Liver (tissue), 8 donors: ENCODE measurements at regions not wholly inside any gene's neighbourhood (a gene's known extent, or its start where the extent isn't known, plus 50 kb on each side); places are given as distances from the start of the nearest gene placed in this dataset.

Experiments
- DNase-seq: peaks from one replicate; pipeline ENCODE4 v3.0.0-alpha.2; 2017; ENCODE audit warnings: low spot score
- H3K27ac ChIP-seq, 2 donors: one replicate each; pipeline ENCODE4 v1.7.0; 2013; ENCODE audit warnings: inconsistent platforms in 2 of 2, low read length in 2 of 2, control low read depth in 1 of 2, low read depth in 1 of 2, mild to moderate bottlenecking in 1 of 2
- H3K27me3 ChIP-seq, 4 donors: one replicate each; pipeline versions ENCODE4 v1.6.1 to v1.7.0; 2013; ENCODE audit warnings: low read length in 3 of 4, inconsistent platforms in 1 of 4, mild to moderate bottlenecking in 1 of 4, moderate library complexity in 1 of 4; ENCODE audit not compliant: control insufficient read depth in 4 of 4, insufficient read depth in 4 of 4
- H3K36me3 ChIP-seq, 4 donors: one replicate each; pipeline versions ENCODE4 v1.6.1 to v1.7.0; 2013; ENCODE audit warnings: low read length in 3 of 4, mild to moderate bottlenecking in 3 of 4, low read depth in 1 of 4, moderate library complexity in 1 of 4; ENCODE audit not compliant: control insufficient read depth in 4 of 4, insufficient read depth in 3 of 4
- H3K4me1 ChIP-seq, 4 donors: one replicate each; pipeline versions ENCODE4 v1.6.1 to v1.7.0; 2013; ENCODE audit warnings: low read length in 3 of 4, mild to moderate bottlenecking in 3 of 4, moderate library complexity in 1 of 4; ENCODE audit not compliant: control insufficient read depth in 4 of 4, insufficient read depth in 4 of 4
- H3K4me3 ChIP-seq, 3 donors: one replicate each; pipeline versions ENCODE4 v1.6.1 to v1.7.0; 2013; ENCODE audit warnings: low read length in 3 of 3, control low read depth in 1 of 3, low read depth in 1 of 3, mild to moderate bottlenecking in 1 of 3
- H3K9ac ChIP-seq, 2 donors: one replicate each; pipeline ENCODE4 v1.7.0; 2013; ENCODE audit warnings: low read length in 2 of 2, mild to moderate bottlenecking in 2 of 2, moderate library complexity in 2 of 2, control low read depth in 1 of 2, low read depth in 1 of 2
- H3K9me3 ChIP-seq, 4 donors: one replicate each; pipeline versions ENCODE4 v1.6.1 to v1.7.0; 2013; ENCODE audit warnings: low read length in 3 of 4; ENCODE audit not compliant: control insufficient read depth in 4 of 4
- EGR1 ChIP-seq, 2 donors: IDR thresholded peaks; 2 replicates each; pipeline ENCODE4 v1.6.1; 2016 to 2018; ENCODE audit warnings: antibody characterized with exemption in 2 of 2, low read depth in 2 of 2
- FOXA1 ChIP-seq: IDR thresholded peaks from 2 replicates; pipeline ENCODE4 v1.6.1; 2016; ENCODE audit warnings: antibody characterized with exemption
- FOXA2 ChIP-seq: IDR thresholded peaks from 2 replicates; pipeline ENCODE4 v1.6.1; 2016; ENCODE audit warnings: antibody characterized with exemption
- GABPA ChIP-seq, 2 donors: IDR thresholded peaks in 1 of 2; conservative IDR thresholded peaks in 1 of 2; 2 replicates each; pipeline ENCODE4 v1.6.1; 2016; ENCODE audit warnings: antibody characterized with exemption in 2 of 2, mild to moderate bottlenecking in 1 of 2, moderate library complexity in 1 of 2
- HNF4A ChIP-seq, 2 donors: conservative IDR thresholded peaks; 2 replicates each; pipeline ENCODE4 v1.6.1; 2016; ENCODE audit warnings: antibody characterized with exemption in 2 of 2, mild to moderate bottlenecking in 2 of 2
- HNF4G ChIP-seq: IDR thresholded peaks from 2 replicates; pipeline ENCODE4 v1.6.1; 2016; ENCODE audit warnings: antibody characterized with exemption
- JUND ChIP-seq, 2 donors: IDR thresholded peaks; 2 replicates each; pipeline ENCODE4 v1.6.1; 2016; ENCODE audit warnings: antibody characterized with exemption in 2 of 2
- NR2F2 ChIP-seq: IDR thresholded peaks from 2 replicates; pipeline ENCODE4 v1.6.1; 2016; ENCODE audit warnings: antibody characterized with exemption
- RAD21 ChIP-seq, 2 donors: IDR thresholded peaks; 2 replicates each; pipeline ENCODE4 v1.6.1; 2016; ENCODE audit warnings: antibody characterized with exemption in 2 of 2, mild to moderate bottlenecking in 2 of 2
- RXRA ChIP-seq, 2 donors: IDR thresholded peaks; 2 replicates each; pipeline ENCODE4 v1.6.1; 2017 to 2018; ENCODE audit warnings: antibody characterized with exemption in 2 of 2, mild to moderate bottlenecking in 1 of 2
- SP1 ChIP-seq: IDR thresholded peaks from 2 replicates; pipeline ENCODE4 v1.6.1; 2018; ENCODE audit warnings: antibody characterized with exemption, mild to moderate bottlenecking
- TAF1 ChIP-seq: conservative IDR thresholded peaks from 2 replicates; pipeline ENCODE4 v1.6.1; 2016; ENCODE audit warnings: antibody characterized with exemption, mild to moderate bottlenecking
- YY1 ChIP-seq: IDR thresholded peaks from 2 replicates; pipeline ENCODE4 v1.6.1; 2016; ENCODE audit warnings: antibody characterized with exemption, mild to moderate bottlenecking
- WGBS: extraction: QIAGEN DNeasy Blood & Tissue Kit; methylation state at CpG from one replicate; pipeline ENCODE4 v1.1.7; 2013; 5-methylcytosine and 5-hydroxymethylcytosine counted together
- TF ChIP-seq, protein P1 (sequence below): IDR thresholded peaks from 2 replicates; pipeline ENCODE4 v1.6.1; 2016; ENCODE audit warnings: antibody characterized with exemption
- TF ChIP-seq, protein P2 (sequence below): fragments of 150-350 bp; IDR thresholded peaks from 2 replicates; pipeline ENCODE4 v1.5.1; 2017; ENCODE audit warnings: improper control_type of control experiment, low read depth, low read length; ENCODE audit not compliant: missing input control
- TF ChIP-seq, protein P3 (sequence below): IDR thresholded peaks from 2 replicates; pipeline ENCODE4 v1.6.1; 2016; ENCODE audit warnings: antibody characterized with exemption
- TF ChIP-seq, protein P4 (sequence below): IDR thresholded peaks from 2 replicates; pipeline ENCODE4 v1.6.1; 2016; ENCODE audit warnings: antibody characterized with exemption
- TF ChIP-seq, protein P5 (sequence below): IDR thresholded peaks from 2 replicates; pipeline ENCODE4 v1.6.1; 2016; ENCODE audit warnings: antibody characterized with exemption, mild to moderate bottlenecking
- donor health status: healthy.
- donor health status: healthy.
- donor health status: healthy.
- donor health status: healthy.
- donor health status: healthy.

DNA sequence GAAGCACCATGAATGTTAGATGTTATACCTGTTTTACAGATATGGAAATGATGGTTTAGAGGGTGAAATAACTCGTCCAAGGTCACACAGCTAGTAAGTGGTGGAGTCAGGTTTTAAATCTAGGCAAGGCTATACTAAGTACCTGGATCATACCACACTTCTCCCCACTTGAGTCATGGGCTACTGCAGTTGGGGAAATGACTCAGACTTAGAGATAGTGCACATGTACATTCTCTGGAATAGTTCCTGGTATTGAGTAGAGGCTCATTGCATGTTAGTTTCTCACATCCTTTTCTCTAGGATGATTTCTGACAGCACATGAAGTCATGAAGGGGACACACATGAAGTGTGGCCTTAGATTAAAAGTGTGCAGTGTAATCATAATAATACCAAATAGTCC, 76.2 kb upstream of the TNFSF11 start (continued):
- TF ChIP-seq EGR1 (IDR thresholded peaks at IDR 0.05; ENCODE audit: low read depth in 2 of 2) (no peak), TAF1 (no peak), RXRA (IDR thresholded peaks at IDR 0.05) (no peak)
- TF ChIP-seq, protein P1, sequence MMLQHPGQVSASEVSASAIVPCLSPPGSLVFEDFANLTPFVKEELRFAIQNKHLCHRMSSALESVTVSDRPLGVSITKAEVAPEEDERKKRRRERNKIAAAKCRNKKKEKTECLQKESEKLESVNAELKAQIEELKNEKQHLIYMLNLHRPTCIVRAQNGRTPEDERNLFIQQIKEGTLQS, result no peak

DNA sequence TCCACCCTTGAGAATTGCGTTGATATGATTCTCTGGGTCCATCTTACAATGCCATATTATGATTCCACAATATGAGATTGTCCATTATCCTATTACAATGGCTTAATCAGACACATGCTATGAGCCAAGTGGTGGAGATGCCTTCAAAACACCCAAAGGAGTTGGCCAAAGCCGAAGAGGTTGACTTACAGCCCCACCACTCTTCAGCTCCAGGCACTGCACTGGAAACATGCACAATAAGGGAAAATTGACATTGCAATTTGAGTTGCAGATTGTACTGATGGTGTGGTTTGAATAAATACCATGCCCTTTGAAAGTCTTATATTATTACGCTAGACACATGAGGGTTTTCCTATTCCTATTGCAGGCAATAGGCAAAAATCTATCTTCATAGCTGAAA, 75.4 kb upstream of the TNFSF11 start:
- WGBS, result 92% methylated on average over 3 of the region's 3 CpGs
- H3K27me3 ChIP-seq, result no peaks in the 10 kb centered on the region

More for the DNA sequence above, 75.4 kb upstream of the TNFSF11 start:
- H3K9ac ChIP-seq, result no peak overlapping the region
- H3K9me3 ChIP-seq, result no peaks in the 10 kb centered on the region
- TF ChIP-seq RAD21 (IDR thresholded peaks at IDR 0.05) (no peak), YY1 (no peak), EGR1 (IDR thresholded peaks at IDR 0.05; ENCODE audit: low read depth in 2 of 2) (no peak), NR2F2 (no peak), FOXA1 (no peak), JUND (IDR thresholded peaks at IDR 0.05) (no peak), FOXA2 (no peak), SP1 (no peak), TAF1 (no peak), GABPA (IDR thresholded peaks at IDR 0.05 in 1 of 2, conservative IDR thresholded peaks at IDR 0.05 in 1 of 2) (no peak), HNF4A (conservative IDR thresholded peaks at IDR 0.05) (no peak), HNF4G (no peak), RXRA (IDR thresholded peaks at IDR 0.05) (no peak)
- TF ChIP-seq, protein P1, result no peak
- TF ChIP-seq, protein P2, sequence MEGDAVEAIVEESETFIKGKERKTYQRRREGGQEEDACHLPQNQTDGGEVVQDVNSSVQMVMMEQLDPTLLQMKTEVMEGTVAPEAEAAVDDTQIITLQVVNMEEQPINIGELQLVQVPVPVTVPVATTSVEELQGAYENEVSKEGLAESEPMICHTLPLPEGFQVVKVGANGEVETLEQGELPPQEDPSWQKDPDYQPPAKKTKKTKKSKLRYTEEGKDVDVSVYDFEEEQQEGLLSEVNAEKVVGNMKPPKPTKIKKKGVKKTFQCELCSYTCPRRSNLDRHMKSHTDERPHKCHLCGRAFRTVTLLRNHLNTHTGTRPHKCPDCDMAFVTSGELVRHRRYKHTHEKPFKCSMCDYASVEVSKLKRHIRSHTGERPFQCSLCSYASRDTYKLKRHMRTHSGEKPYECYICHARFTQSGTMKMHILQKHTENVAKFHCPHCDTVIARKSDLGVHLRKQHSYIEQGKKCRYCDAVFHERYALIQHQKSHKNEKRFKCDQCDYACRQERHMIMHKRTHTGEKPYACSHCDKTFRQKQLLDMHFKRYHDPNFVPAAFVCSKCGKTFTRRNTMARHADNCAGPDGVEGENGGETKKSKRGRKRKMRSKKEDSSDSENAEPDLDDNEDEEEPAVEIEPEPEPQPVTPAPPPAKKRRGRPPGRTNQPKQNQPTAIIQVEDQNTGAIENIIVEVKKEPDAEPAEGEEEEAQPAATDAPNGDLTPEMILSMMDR, result no peak
- TF ChIP-seq, protein P3, sequence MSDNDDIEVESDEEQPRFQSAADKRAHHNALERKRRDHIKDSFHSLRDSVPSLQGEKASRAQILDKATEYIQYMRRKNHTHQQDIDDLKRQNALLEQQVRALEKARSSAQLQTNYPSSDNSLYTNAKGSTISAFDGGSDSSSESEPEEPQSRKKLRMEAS, result no peak
- TF ChIP-seq, protein P4, sequence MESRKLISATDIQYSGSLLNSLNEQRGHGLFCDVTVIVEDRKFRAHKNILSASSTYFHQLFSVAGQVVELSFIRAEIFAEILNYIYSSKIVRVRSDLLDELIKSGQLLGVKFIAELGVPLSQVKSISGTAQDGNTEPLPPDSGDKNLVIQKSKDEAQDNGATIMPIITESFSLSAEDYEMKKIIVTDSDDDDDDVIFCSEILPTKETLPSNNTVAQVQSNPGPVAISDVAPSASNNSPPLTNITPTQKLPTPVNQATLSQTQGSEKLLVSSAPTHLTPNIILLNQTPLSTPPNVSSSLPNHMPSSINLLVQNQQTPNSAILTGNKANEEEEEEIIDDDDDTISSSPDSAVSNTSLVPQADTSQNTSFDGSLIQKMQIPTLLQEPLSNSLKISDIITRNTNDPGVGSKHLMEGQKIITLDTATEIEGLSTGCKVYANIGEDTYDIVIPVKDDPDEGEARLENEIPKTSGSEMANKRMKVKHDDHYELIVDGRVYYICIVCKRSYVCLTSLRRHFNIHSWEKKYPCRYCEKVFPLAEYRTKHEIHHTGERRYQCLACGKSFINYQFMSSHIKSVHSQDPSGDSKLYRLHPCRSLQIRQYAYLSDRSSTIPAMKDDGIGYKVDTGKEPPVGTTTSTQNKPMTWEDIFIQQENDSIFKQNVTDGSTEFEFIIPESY, result no peak
- TF ChIP-seq, protein P5, sequence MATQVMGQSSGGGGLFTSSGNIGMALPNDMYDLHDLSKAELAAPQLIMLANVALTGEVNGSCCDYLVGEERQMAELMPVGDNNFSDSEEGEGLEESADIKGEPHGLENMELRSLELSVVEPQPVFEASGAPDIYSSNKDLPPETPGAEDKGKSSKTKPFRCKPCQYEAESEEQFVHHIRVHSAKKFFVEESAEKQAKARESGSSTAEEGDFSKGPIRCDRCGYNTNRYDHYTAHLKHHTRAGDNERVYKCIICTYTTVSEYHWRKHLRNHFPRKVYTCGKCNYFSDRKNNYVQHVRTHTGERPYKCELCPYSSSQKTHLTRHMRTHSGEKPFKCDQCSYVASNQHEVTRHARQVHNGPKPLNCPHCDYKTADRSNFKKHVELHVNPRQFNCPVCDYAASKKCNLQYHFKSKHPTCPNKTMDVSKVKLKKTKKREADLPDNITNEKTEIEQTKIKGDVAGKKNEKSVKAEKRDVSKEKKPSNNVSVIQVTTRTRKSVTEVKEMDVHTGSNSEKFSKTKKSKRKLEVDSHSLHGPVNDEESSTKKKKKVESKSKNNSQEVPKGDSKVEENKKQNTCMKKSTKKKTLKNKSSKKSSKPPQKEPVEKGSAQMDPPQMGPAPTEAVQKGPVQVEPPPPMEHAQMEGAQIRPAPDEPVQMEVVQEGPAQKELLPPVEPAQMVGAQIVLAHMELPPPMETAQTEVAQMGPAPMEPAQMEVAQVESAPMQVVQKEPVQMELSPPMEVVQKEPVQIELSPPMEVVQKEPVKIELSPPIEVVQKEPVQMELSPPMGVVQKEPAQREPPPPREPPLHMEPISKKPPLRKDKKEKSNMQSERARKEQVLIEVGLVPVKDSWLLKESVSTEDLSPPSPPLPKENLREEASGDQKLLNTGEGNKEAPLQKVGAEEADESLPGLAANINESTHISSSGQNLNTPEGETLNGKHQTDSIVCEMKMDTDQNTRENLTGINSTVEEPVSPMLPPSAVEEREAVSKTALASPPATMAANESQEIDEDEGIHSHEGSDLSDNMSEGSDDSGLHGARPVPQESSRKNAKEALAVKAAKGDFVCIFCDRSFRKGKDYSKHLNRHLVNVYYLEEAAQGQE, result no peak
- H3K36me3 ChIP-seq, result no peaks in the 10 kb centered on the region
- no peak for DNase-seq
- no peak overlapping the region for H3K27ac ChIP-seq
- H3K4me1 ChIP-seq, result no peaks in the 10 kb centered on the region
- no peak overlapping the region for H3K4me3 ChIP-seq
